Colon (tissue), 2 donors: ENCODE measurements at regions not wholly inside any gene's neighbourhood (a gene's known extent, or its start where the extent isn't known, plus 50 kb on each side); places are given as distances from the start of the nearest gene placed in this dataset.

Experiments
- FAIRE-seq: peaks from 2 replicates; lab custom pipeline; 2012; peaks lifted over from hg19 to GRCh38; lab: Jason Lieb, UNC
- donor health status: control.
- donor health status: control.

- no peak for FAIRE-seq
Measured at GRCh38 chr7:88402529-88402928, 95.8 kb upstream of the STEAP4 start.

- FAIRE-seq = no peak
Measured at GRCh38 chr7:88401009-88401623, 94.4 kb upstream of the STEAP4 start.

- FAIRE-seq = no peak
Measured at GRCh38 chr7:88399696-88400240, 93.1 kb upstream of the STEAP4 start.

- FAIRE-seq = no peak
Measured at GRCh38 chr7:88399036-88399435, 92.3 kb upstream of the STEAP4 start.

- no peak for FAIRE-seq
Measured at GRCh38 chr7:88398459-88398858, 91.8 kb upstream of the STEAP4 start.

GRCh38 chr7:88396948-88397322, 90.2 kb upstream of the STEAP4 start:
- FAIRE-seq = no peak

GRCh38 chr7:88396295-88396947, 89.7 kb upstream of the STEAP4 start:
- no peak for FAIRE-seq

- FAIRE-seq = no peak
Measured at GRCh38 chr7:88395715-88396114, 89.0 kb upstream of the STEAP4 start.

GRCh38 chr7:88391247-88391646, 84.6 kb upstream of the STEAP4 start:
- no peak for FAIRE-seq

- FAIRE-seq = no peak
Measured at GRCh38 chr7:88387368-88387767, 80.7 kb upstream of the STEAP4 start.

GRCh38 chr7:88386665-88387156, 80.0 kb upstream of the STEAP4 start:
- no peak for FAIRE-seq

GRCh38 chr7:88377434-88377833, 70.7 kb upstream of the STEAP4 start:
- FAIRE-seq = no peak

- FAIRE-seq = no peak
Measured at GRCh38 chr7:88368686-88369085, 62.0 kb upstream of the STEAP4 start.

- peak; percentile 10 for FAIRE-seq
Measured at GRCh38 chr7:88366845-88367244, 60.2 kb upstream of the STEAP4 start.

GRCh38 chr7:88363869-88364268, 57.2 kb upstream of the STEAP4 start:
- FAIRE-seq = no peak

- FAIRE-seq = no peak
Measured at GRCh38 chr7:88363249-88363648, 56.6 kb upstream of the STEAP4 start.

GRCh38 chr7:88361357-88361756, 54.7 kb upstream of the STEAP4 start:
- FAIRE-seq = no peak

GRCh38 chr7:88358881-88359280, 52.2 kb upstream of the STEAP4 start:
- no peak for FAIRE-seq

GRCh38 chr7:88358526-88358838, 51.8 kb upstream of the STEAP4 start:
- FAIRE-seq = peak; percentile 82

GRCh38 chr7:88357781-88358525, 51.3 kb upstream of the STEAP4 start:
- no peak for FAIRE-seq

GRCh38 chr7:88357294-88357693, 50.6 kb upstream of the STEAP4 start:
- no peak for FAIRE-seq
